T-cell (primary cell): ENCODE measurements at regions not wholly inside any gene's neighbourhood (a gene's known extent, or its start where the extent isn't known, plus 50 kb on each side); places are given as distances from the start of the nearest gene placed in this dataset.
"Not testable (repeated sequence)": the region's sequence is repeated elsewhere in the genome, so short reads cannot be mapped to it uniquely, and the experiment has no call there.

Source experiments
- ATAC-seq, 4 experiments: fragments of 200-7000 bp in 3 of 4; fragments of 150-1000 bp in 1 of 4; cut with Tn5 transposase; replicated peaks in 1 of 4; 1 replicate in 3 of 4; 2 replicates in 1 of 4; pipeline ENCODE4 v1.10.0; 2021; ENCODE audit warnings: moderate library complexity in 3 of 4, mild to moderate bottlenecking in 2 of 4, moderate number of reproducible peaks in 1 of 4
- CTCF ChIA-PET, 2 donors: fragments of 300-600 bp; sonication (Branson Sonifier 250); formaldehyde crosslinking; loops; one replicate each; lab custom pipeline; 2022; ENCODE audit warnings: antibody characterized with exemption in 2 of 2; lab: Charles Lee
- POLR2A ChIA-PET, 2 donors: fragments of 300-600 bp; sonication (Branson Sonifier 250); formaldehyde crosslinking; loops; one replicate each; lab custom pipeline; 2022; ENCODE audit warnings: antibody characterized with exemption in 2 of 2; lab: Charles Lee
- DNase-seq, 35 experiments: peaks; one replicate each; pipeline versions ENCODE4 v3.0.0 to v3.0.0-alpha.2; 2013 to 2023
- H3K27ac ChIP-seq: one replicate; pipeline ENCODE4 v1.5.1; 2013; ENCODE audit warnings: low read length
- H3K27me3 ChIP-seq, 2 experiments: replicated peaks in 1 of 2; 1 replicate in 1 of 2; 2 replicates in 1 of 2; pipeline versions ENCODE4 v1.6.1 to v1.7.0; 2013; ENCODE audit warnings: low read length in 1 of 2, mixed read lengths in 1 of 2; ENCODE audit not compliant: control insufficient read depth in 2 of 2, insufficient read depth in 2 of 2; ENCODE audit errors: extremely low read depth in 1 of 2
- H3K36me3 ChIP-seq, 2 donors: 1 replicate in 1 of 2; 2 replicates in 1 of 2; pipeline versions ENCODE4 v1.6.1 to v1.7.0; 2013; ENCODE audit warnings: low read length in 1 of 2; ENCODE audit not compliant: control insufficient read depth in 2 of 2, insufficient read depth in 1 of 2; ENCODE audit errors: extremely low read depth in 1 of 2
- H3K4me1 ChIP-seq, 2 experiments: 1 replicate in 1 of 2; 2 replicates in 1 of 2; pipeline versions ENCODE4 v1.6.1 to v1.7.0; 2013; ENCODE audit warnings: low read length in 2 of 2, mixed read lengths in 1 of 2; ENCODE audit not compliant: insufficient read depth in 2 of 2, control insufficient read depth in 1 of 2; ENCODE audit errors: extremely low read depth in 1 of 2
- H3K4me3 ChIP-seq, 2 donors: 1 replicate in 1 of 2; 2 replicates in 1 of 2; pipeline versions ENCODE4 v1.5.1 to v1.7.0; 2013; ENCODE audit warnings: mild to moderate bottlenecking in 2 of 2, low read length in 1 of 2, moderate library complexity in 1 of 2; ENCODE audit not compliant: control insufficient read depth in 1 of 2; ENCODE audit errors: extremely low read depth in 1 of 2
- H3K9me3 ChIP-seq: 2 replicates; pipeline ENCODE4 v1.7.0; 2013
- H3K27ac Mint-ChIP-seq, 2 donors: one replicate each; pipeline ENCODE4 v1.8.0; 2020 to 2021; ENCODE audit warnings: mild to moderate bottlenecking in 2 of 2, mixed read lengths in 2 of 2
- H3K27me3 Mint-ChIP-seq, 2 donors: one replicate each; pipeline ENCODE4 v1.8.0; 2021 to 2022; ENCODE audit warnings: mixed read lengths in 2 of 2
- H3K36me3 Mint-ChIP-seq: one replicate; pipeline ENCODE4 v1.8.0; 2021; ENCODE audit warnings: mixed read lengths
- H3K4me1 Mint-ChIP-seq, 3 donors: one replicate each; pipeline ENCODE4 v1.8.0; 2020 to 2022; ENCODE audit warnings: mixed read lengths in 3 of 3, mild to moderate bottlenecking in 1 of 3
- H3K4me3 Mint-ChIP-seq, 3 donors: one replicate each; pipeline ENCODE4 v1.8.0; 2020 to 2022; ENCODE audit warnings: mild to moderate bottlenecking in 3 of 3, mixed read lengths in 3 of 3, moderate library complexity in 3 of 3
- H3K9me3 Mint-ChIP-seq, 3 donors: one replicate each; pipeline ENCODE4 v1.8.0; 2020 to 2022; ENCODE audit warnings: mixed read lengths in 3 of 3
- WGBS: methylation state at CpG from one replicate; pipeline ENCODE4 v1.1.5; 2013; ENCODE audit warnings: missing lambda C conversion rate; ENCODE audit not compliant: insufficient coverage; 5-methylcytosine and 5-hydroxymethylcytosine counted together

DNA sequence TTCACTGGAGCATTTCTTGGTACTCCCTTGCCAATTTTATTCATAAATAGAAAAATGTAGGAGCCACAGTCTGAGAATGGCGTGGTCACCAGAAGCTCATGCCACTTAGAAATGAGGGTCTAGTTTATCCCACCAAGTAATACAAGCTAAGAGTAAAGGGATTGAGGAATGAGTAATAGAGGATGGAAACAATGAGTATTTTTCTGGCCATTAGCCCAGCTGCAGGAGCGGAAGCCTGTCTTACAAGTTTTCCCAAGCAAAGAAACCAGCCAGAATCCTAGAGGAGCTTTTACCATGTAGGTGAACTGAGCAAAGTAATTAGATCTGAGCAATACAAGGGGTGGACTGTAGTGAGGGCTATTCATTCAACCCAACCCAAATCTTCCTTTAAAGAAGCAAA is 160.7 kb upstream of the NPY2R start:
- ATAC-seq (no peak), DNase-seq (no peak)
- H3K4me3 ChIP-seq = no peak overlapping the region
- H3K4me1 Mint-ChIP-seq = no peaks in the 10 kb centered on the region
- H3K36me3 Mint-ChIP-seq = no peaks in the 10 kb centered on the region
- no peaks in the 10 kb centered on the region for H3K9me3 ChIP-seq
- H3K36me3 ChIP-seq = no peaks in the 10 kb centered on the region
- no peaks in the 10 kb centered on the region for H3K27me3 ChIP-seq
- H3K27ac Mint-ChIP-seq = no peak overlapping the region
- H3K4me3 Mint-ChIP-seq = no peak overlapping the region
- peaks cover 0 to 5% (median 0%) of the 10 kb centered on the region in 3 donors for H3K9me3 Mint-ChIP-seq
- H3K4me1 ChIP-seq = no peaks in the 10 kb centered on the region
- no CpG with 5 or more reads among the region's 2 CpGs for WGBS
- H3K27ac ChIP-seq = no peak overlapping the region
- peaks cover 0 to 2% of the 10 kb centered on the region in 2 donors for H3K27me3 Mint-ChIP-seq
- CTCF ChIA-PET = interaction anchor here in 1 of 2 donors (0.6 kb wide), 1 partner anchor 69 kb away, joined by 3 read pairs; no protein-coding TSS in a partner anchor
- POLR2A ChIA-PET = no interaction called here

- WGBS = no CpG with 5 or more reads among the region's 1 CpG
These were observed 154.4 kb upstream of the NPY2R start for GRCh38 chr4:155054042-155054441.

GRCh38 chr4:155060419-155060818 is 148.0 kb upstream of the NPY2R start:
- ChIA-PET POLR2A (no interaction called here), CTCF (no interaction called here)
- Mint-ChIP-seq H3K9me3 (no peaks in the 10 kb centered on the region), H3K27ac (no peak overlapping the region), H3K4me3 (no peak overlapping the region), H3K4me1 (no peaks in the 10 kb centered on the region), H3K36me3 (no peaks in the 10 kb centered on the region), H3K27me3 (no peaks in the 10 kb centered on the region)
- H3K9me3 ChIP-seq = no peaks in the 10 kb centered on the region
- H3K27me3 ChIP-seq = no peaks in the 10 kb centered on the region
- H3K4me1 ChIP-seq = no peaks in the 10 kb centered on the region
- H3K27ac ChIP-seq = no peak overlapping the region
- no CpG with 5 or more reads among the region's 2 CpGs for WGBS
- ATAC-seq (no peak), DNase-seq (no peak)
- H3K4me3 ChIP-seq = no peak overlapping the region
- no peaks in the 10 kb centered on the region for H3K36me3 ChIP-seq

More at GRCh38 chr4:155054042-155054441, 154.4 kb upstream of the NPY2R start:
- H3K36me3 ChIP-seq, H3K27ac Mint-ChIP-seq, H3K4me3 ChIP-seq, CTCF ChIA-PET, H3K9me3 ChIP-seq, H3K27me3 Mint-ChIP-seq, DNase-seq, H3K27ac ChIP-seq, ATAC-seq, H3K4me1 Mint-ChIP-seq, H3K36me3 Mint-ChIP-seq, H3K4me1 ChIP-seq, H3K27me3 ChIP-seq, POLR2A ChIA-PET, H3K4me3 Mint-ChIP-seq, H3K9me3 Mint-ChIP-seq: not testable (repeated sequence)

GRCh38 chr4:155060873-155061272 is 147.6 kb upstream of the NPY2R start:
- no peaks in the 10 kb centered on the region for H3K9me3 Mint-ChIP-seq
- ATAC-seq = no peak
- POLR2A ChIA-PET = no interaction called here

GRCh38 chr4:155062948-155063347 is 145.5 kb upstream of the NPY2R start:
- H3K9me3 Mint-ChIP-seq = no peaks in the 10 kb centered on the region
- CTCF ChIA-PET = no interaction called here

More at GRCh38 chr4:155060873-155061272, 147.6 kb upstream of the NPY2R start:
- Mint-ChIP-seq H3K27ac (no peak overlapping the region), H3K36me3 (no peaks in the 10 kb centered on the region), H3K4me3 (no peak overlapping the region), H3K4me1 (no peaks in the 10 kb centered on the region), H3K27me3 (no peaks in the 10 kb centered on the region)
- Histone ChIP-seq H3K36me3 (no peaks in the 10 kb centered on the region), H3K4me1 (no peaks in the 10 kb centered on the region), H3K27me3 (no peaks in the 10 kb centered on the region), H3K4me3 (no peak overlapping the region), H3K27ac (no peak overlapping the region), H3K9me3 (no peaks in the 10 kb centered on the region)
- no CpG with 5 or more reads among the region's 1 CpG for WGBS
- no peak for DNase-seq
- CTCF ChIA-PET = no interaction called here

DNA sequence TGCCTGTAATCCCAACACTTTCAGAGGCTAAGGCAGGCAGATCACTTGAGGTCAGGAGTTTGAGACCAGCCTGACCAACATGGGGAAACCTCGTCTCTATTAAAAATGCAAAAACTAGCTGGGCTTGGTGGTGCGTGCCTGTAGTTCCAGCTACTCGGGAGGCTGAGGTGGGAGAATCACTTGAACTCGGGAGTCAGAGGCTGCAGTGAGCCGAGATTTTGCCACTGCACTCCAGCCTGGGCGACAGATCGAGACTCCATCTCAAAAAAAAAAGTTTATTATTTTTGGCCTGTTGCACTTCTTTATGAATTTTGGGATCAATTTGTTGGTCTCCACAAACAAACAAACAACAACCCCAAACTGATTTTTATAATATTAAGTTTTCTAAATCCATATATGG is 143.5 kb upstream of the NPY2R start:
- H3K4me1 ChIP-seq, H3K4me1 Mint-ChIP-seq, H3K9me3 Mint-ChIP-seq, H3K9me3 ChIP-seq, POLR2A ChIA-PET, H3K4me3 Mint-ChIP-seq, H3K27ac Mint-ChIP-seq, ATAC-seq, H3K4me3 ChIP-seq, H3K36me3 ChIP-seq, DNase-seq, CTCF ChIA-PET, H3K27ac ChIP-seq, H3K27me3 ChIP-seq, H3K27me3 Mint-ChIP-seq, H3K36me3 Mint-ChIP-seq: not testable (repeated sequence)
- WGBS = 100% methylated on average over 2 of the region's 7 CpGs

More at GRCh38 chr4:155062948-155063347, 145.5 kb upstream of the NPY2R start:
- H3K27ac ChIP-seq = no peak overlapping the region
- no peaks in the 10 kb centered on the region for H3K27me3 ChIP-seq
- DNase-seq = no peak
- no peak overlapping the region for H3K4me3 ChIP-seq
- H3K36me3 ChIP-seq = no peaks in the 10 kb centered on the region
- Mint-ChIP-seq H3K27ac (no peak overlapping the region), H3K27me3 (no peaks in the 10 kb centered on the region), H3K4me1 (no peaks in the 10 kb centered on the region), H3K36me3 (no peaks in the 10 kb centered on the region), H3K4me3 (no peak overlapping the region)
- ATAC-seq = no peak
- H3K9me3 ChIP-seq = no peaks in the 10 kb centered on the region
- no peaks in the 10 kb centered on the region for H3K4me1 ChIP-seq
- POLR2A ChIA-PET = no interaction called here

- Mint-ChIP-seq H3K36me3 (no peaks in the 10 kb centered on the region), H3K27ac (no peak overlapping the region), H3K9me3 (peaks cover 0 to 4% (median 2%) of the 10 kb centered on the region in 3 donors), H3K4me3 (no peak overlapping the region), H3K4me1 (no peaks in the 10 kb centered on the region), H3K27me3 (no peaks in the 10 kb centered on the region)
- H3K9me3 ChIP-seq = no peaks in the 10 kb centered on the region
- DNase-seq (no peak), ATAC-seq (no peak)
- H3K36me3 ChIP-seq = no peaks in the 10 kb centered on the region
- H3K27ac ChIP-seq = no peak overlapping the region
- CTCF ChIA-PET = no interaction called here
- H3K4me1 ChIP-seq = no peaks in the 10 kb centered on the region
- POLR2A ChIA-PET = no interaction called here
- H3K4me3 ChIP-seq = no peak overlapping the region
- H3K27me3 ChIP-seq = no peaks in the 10 kb centered on the region
These were observed 141.6 kb upstream of the NPY2R start for GRCh38 chr4:155066871-155067270.
